Upper lobe of right lung (tissue), 1 donor: ENCODE measurements at regions not wholly inside any gene's neighbourhood (a gene's known extent, or its start where the extent isn't known, plus 50 kb on each side); places are given as distances from the start of the nearest gene placed in this dataset.

Experiments used
- ATAC-seq: fragments of 200-7000 bp; cut with Tn5 transposase; one replicate; pipeline ENCODE4 v1.9.1; 2020; ENCODE audit warnings: mild to moderate bottlenecking, moderate library complexity
- DNase-seq: peaks from one replicate; pipeline ENCODE4 v3.0.0-alpha.2; 2020
- H3K27ac ChIP-seq: fragments of 200-600 bp; one replicate; pipeline ENCODE4 v1.8.0; 2022
- H3K27me3 ChIP-seq: fragments of 200-600 bp; one replicate; pipeline ENCODE4 v1.8.0; 2022; ENCODE audit warnings: mild to moderate bottlenecking
- H3K36me3 ChIP-seq: fragments of 200-600 bp; one replicate; pipeline ENCODE4 v1.8.0; 2022
- H3K4me1 ChIP-seq: fragments of 200-600 bp; one replicate; pipeline ENCODE4 v1.8.0; 2022
- H3K4me3 ChIP-seq: fragments of 200-600 bp; one replicate; pipeline ENCODE4 v1.8.0; 2022; ENCODE audit warnings: mild to moderate bottlenecking
- H3K9me3 ChIP-seq: fragments of 200-600 bp; one replicate; pipeline ENCODE4 v1.8.0; 2022
- intact Hi-C: fragments of 100-400 bp; cut with DNase I; formaldehyde crosslinking; loops from one replicate; pipeline ENCODE4 v1.11.0; 2022
- TF ChIP-seq, protein P1 (sequence below): fragments of 200-600 bp; IDR thresholded peaks from one replicate; pipeline ENCODE4 v1.8.0; 2022; ENCODE audit warnings: antibody characterized with exemption
- donor health status: DM: no; HTN: yes; CAD: no; lungs with severe emphysema.

DNA sequence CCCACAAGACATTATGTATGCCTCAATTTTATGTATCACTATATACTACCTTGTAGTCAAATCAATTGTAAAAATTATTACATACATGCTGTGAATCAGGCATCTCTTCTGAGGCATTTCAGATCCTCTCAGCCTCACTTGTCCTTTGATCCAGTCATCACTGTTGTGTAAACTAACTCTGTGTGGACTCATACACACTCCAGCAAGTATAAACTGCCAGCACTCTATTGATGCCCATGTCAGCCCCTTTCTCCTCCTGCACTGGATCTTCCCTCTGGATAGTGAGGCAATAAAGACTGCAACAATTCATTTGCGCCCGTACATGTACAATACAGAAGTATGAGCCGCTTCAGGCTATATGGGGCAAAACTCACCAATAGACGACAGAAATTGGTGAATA lies 364.7 kb upstream of the TGFBR2 start:
- TF ChIP-seq, protein P1, sequence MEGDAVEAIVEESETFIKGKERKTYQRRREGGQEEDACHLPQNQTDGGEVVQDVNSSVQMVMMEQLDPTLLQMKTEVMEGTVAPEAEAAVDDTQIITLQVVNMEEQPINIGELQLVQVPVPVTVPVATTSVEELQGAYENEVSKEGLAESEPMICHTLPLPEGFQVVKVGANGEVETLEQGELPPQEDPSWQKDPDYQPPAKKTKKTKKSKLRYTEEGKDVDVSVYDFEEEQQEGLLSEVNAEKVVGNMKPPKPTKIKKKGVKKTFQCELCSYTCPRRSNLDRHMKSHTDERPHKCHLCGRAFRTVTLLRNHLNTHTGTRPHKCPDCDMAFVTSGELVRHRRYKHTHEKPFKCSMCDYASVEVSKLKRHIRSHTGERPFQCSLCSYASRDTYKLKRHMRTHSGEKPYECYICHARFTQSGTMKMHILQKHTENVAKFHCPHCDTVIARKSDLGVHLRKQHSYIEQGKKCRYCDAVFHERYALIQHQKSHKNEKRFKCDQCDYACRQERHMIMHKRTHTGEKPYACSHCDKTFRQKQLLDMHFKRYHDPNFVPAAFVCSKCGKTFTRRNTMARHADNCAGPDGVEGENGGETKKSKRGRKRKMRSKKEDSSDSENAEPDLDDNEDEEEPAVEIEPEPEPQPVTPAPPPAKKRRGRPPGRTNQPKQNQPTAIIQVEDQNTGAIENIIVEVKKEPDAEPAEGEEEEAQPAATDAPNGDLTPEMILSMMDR = no peak
- DNase-seq = no peak

DNA sequence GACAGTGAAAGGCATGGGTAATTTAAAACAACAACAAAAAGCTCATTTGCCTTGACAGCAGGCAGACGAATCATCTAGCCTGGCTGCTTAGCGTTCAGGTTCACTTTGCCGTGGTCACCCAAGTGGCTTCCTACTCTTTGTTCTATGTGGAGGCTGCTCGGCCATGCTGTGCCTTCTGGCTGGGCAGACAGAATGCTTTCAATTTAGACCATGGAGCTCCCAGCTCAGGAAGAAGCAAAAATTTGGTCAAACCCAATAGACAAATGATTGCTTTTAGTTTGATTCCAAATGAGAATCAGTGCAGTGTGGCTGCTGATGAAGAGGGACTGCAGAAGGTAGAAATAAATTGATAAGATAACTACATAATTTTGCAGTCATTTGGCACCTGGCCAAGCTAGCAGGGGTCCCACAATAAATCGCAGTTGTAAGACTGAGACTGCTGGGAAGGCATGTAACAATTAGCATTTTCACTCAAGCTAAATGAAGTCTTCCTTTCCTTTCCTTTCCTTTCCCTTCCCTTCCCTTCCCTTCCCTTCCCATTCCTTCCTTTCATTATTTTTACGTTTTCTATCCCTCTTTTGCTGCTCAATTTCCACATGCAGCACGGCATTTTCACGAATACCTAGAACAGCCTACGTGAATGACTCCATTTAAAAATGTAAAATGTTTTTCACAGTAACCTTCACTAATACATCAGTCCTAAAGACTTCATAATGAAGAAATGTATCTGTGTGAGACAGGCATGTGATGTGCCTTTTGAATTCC lies 360.4 kb upstream of the TGFBR2 start:
- Histone ChIP-seq H3K9me3 (no peaks in the 10 kb centered on the region), H3K36me3 (no peaks in the 10 kb centered on the region), H3K4me1 (no peaks in the 10 kb centered on the region), H3K27me3 (no peaks in the 10 kb centered on the region), H3K27ac (no peak overlapping the region), H3K4me3 (no peak overlapping the region)
- intact Hi-C loops = no loop called here
- no peak for DNase-seq
- TF ChIP-seq, protein P1 = no peak
- ATAC-seq = no peak

More for the DNA sequence above, 364.7 kb upstream of the TGFBR2 start:
- Histone ChIP-seq H3K4me1 (no peaks in the 10 kb centered on the region), H3K9me3 (no peaks in the 10 kb centered on the region), H3K27ac (no peak overlapping the region), H3K36me3 (no peaks in the 10 kb centered on the region), H3K4me3 (no peak overlapping the region), H3K27me3 (no peaks in the 10 kb centered on the region)
- ATAC-seq = no peak
- intact Hi-C loops = no loop called here

DNA sequence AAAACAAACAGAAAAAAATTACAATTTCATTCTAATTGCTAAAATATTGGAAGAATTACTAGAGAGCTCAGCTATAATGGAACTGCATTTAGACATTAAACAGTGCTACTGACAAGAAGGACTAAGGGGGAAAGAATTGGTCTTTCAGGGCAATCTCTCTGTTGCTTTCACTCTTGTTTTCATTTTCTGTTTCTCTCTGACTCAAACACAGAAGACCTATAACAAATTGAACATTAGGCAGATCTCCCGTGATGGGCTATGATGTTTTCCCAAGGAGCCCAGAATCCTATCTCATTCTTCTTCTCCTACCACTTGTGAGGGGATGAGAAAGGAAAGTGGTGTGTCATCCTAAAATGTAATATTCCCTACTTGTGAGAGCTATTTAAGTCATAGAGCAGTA lies 358.0 kb upstream of the TGFBR2 start:
- ATAC-seq (no peak), DNase-seq (no peak)
- no peak overlapping the region for H3K27ac ChIP-seq
- H3K27me3 ChIP-seq = no peaks in the 10 kb centered on the region
- H3K4me1 ChIP-seq = no peaks in the 10 kb centered on the region
- H3K4me3 ChIP-seq = no peak overlapping the region
- intact Hi-C loops = no loop called here
- TF ChIP-seq, protein P1 = no peak
- no peaks in the 10 kb centered on the region for H3K36me3 ChIP-seq
- no peaks in the 10 kb centered on the region for H3K9me3 ChIP-seq

DNA sequence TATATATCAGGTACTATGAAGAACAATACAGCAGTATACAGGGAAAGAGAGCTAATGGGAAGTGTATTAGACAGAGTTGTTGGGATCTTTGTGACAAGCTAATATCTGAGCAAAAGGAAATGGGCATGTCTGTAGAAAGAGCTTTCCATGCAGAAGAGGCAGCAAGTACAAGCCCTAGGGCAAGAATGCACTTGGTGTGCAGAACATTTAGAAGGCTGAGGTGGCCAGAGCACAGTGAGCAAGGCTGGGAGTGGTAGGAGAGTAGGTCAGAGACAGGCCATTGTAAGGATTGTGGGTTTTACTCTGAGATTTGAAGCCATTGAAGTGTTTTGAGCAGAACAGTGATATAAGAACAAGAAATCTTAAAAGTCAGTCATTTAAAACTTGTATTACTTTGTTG lies 353.9 kb upstream of the TGFBR2 start:
- TF ChIP-seq, protein P1 = no peak
- no peak overlapping the region for H3K4me3 ChIP-seq

DNA sequence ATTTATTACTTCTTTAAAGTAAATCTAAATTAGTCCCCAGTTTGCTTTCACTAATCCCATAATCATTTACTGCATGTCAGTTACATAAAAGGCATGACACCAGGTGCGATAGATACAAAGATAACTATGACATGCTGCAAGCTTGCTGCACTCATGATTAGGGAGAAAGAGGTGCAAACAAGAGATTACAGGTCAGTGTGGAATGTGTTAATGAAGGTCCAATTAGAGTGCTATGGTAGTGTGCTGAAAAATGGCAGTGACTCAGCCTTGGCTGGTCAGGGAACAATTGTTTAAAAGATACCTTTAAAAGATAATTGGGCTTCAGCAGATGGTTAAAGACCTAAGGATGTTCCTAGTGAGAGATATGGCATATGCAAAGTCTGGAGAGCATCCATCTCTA lies 352.6 kb upstream of the TGFBR2 start:
- Histone ChIP-seq H3K4me3 (no peak overlapping the region), H3K9me3 (no peaks in the 10 kb centered on the region), H3K27me3 (no peaks in the 10 kb centered on the region), H3K4me1 (no peaks in the 10 kb centered on the region), H3K36me3 (no peaks in the 10 kb centered on the region), H3K27ac (no peak overlapping the region)
- intact Hi-C loops = no loop called here
- ATAC-seq (no peak), DNase-seq (no peak)
- TF ChIP-seq, protein P1 = no peak

More for the DNA sequence above, 353.9 kb upstream of the TGFBR2 start:
- intact Hi-C loops = no loop called here
- Histone ChIP-seq H3K36me3 (no peaks in the 10 kb centered on the region), H3K4me1 (no peaks in the 10 kb centered on the region), H3K27me3 (no peaks in the 10 kb centered on the region), H3K27ac (no peak overlapping the region), H3K9me3 (no peaks in the 10 kb centered on the region)
- ATAC-seq (no peak), DNase-seq (no peak)
